Activated CD4-positive, alpha-beta memory T cell treated with anti-CD3 and anti-CD28 coated beads for 36 hours (primary cell): ENCODE measurements at regions not wholly inside any gene's neighbourhood (a gene's known extent, or its start where the extent isn't known, plus 50 kb on each side); places are given as distances from the start of the nearest gene placed in this dataset.
"Not testable (repeated sequence)": the region's sequence is repeated elsewhere in the genome, so short reads cannot be mapped to it uniquely, and the experiment has no call there.

ENCODE experiments used
- CTCF ChIA-PET: fragments of 350-600 bp; sonication (Branson Sonifier 250); formaldehyde crosslinking; loops from one replicate; lab custom pipeline; 2021; ENCODE audit warnings: antibody characterized with exemption, inconsistent platforms; lab: Charles Lee
- POLR2A ChIA-PET: fragments of 350-600 bp; sonication (Branson Sonifier 250); formaldehyde crosslinking; loops from one replicate; lab custom pipeline; 2021; ENCODE audit warnings: antibody characterized with exemption; lab: Charles Lee
- DNase-seq: peaks from one replicate; pipeline ENCODE4 v3.0.0-alpha.2; 2020
- H3K27ac Mint-ChIP-seq: one replicate; pipeline ENCODE4 v1.8.0; 2021; ENCODE audit warnings: mixed read lengths
- H3K27me3 Mint-ChIP-seq: one replicate; pipeline ENCODE4 v1.8.0; 2021; ENCODE audit warnings: mixed read lengths
- H3K36me3 Mint-ChIP-seq: one replicate; pipeline ENCODE4 v1.8.0; 2021; ENCODE audit warnings: mixed read lengths
- H3K4me1 Mint-ChIP-seq: one replicate; pipeline ENCODE4 v1.8.0; 2021; ENCODE audit warnings: low read depth, mixed read lengths
- H3K4me3 Mint-ChIP-seq: one replicate; pipeline ENCODE4 v1.8.0; 2021; ENCODE audit warnings: mild to moderate bottlenecking, mixed read lengths
- H3K9me3 Mint-ChIP-seq: one replicate; pipeline ENCODE4 v1.8.0; 2021; ENCODE audit warnings: mixed read lengths
- intact Hi-C: fragments of 100-400 bp; cut with micrococcal nuclease; formaldehyde crosslinking; loops from one replicate; pipeline ENCODE4 v1.15.1; 2023

GRCh38 chr9:30845136-30845535 lies 1539.3 kb upstream of the ACO1 start:
- DNase-seq, result no peak
- ChIA-PET POLR2A (no interaction called here), CTCF (no interaction called here)
- no peaks in the 10 kb centered on the region for H3K9me3 Mint-ChIP-seq
- intact Hi-C loops, result no loop called here
- H3K4me1 Mint-ChIP-seq, result no peaks in the 10 kb centered on the region
- peaks cover 4% of the 10 kb centered on the region for H3K27me3 Mint-ChIP-seq
- no peaks in the 10 kb centered on the region for H3K36me3 Mint-ChIP-seq
- H3K27ac Mint-ChIP-seq, result no peak overlapping the region
- no peak overlapping the region for H3K4me3 Mint-ChIP-seq

DNA sequence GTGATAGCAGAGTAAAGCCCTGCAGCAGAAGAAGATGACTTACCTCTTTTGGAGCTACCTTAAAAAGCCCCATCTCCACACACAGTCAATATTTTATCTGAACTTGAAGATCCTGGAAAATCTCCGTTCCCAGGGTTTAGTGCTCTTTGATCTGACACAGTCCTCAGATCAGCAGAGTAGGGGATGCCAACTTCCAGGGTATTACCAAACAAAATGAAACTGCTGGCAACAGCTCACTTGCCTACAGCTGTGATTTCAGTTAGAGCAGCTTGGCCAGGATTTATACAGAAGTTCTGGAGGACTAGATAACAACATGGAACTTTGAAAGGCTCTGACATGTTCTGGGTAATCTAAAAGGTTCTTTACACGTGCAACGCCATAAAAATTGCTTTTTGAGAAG lies 1537.8 kb upstream of the ACO1 start:
- H3K27me3 Mint-ChIP-seq, result peaks cover 4% of the 10 kb centered on the region
- POLR2A ChIA-PET, result no interaction called here
- intact Hi-C loops, result no loop called here

GRCh38 chr9:30851600-30851999 lies 1532.8 kb upstream of the ACO1 start:
- POLR2A ChIA-PET, result no interaction called here
- peaks cover 2% of the 10 kb centered on the region for H3K27me3 Mint-ChIP-seq
- H3K36me3 Mint-ChIP-seq, result no peaks in the 10 kb centered on the region
- no peaks in the 10 kb centered on the region for H3K9me3 Mint-ChIP-seq
- H3K4me1 Mint-ChIP-seq, result no peaks in the 10 kb centered on the region
- no peak for DNase-seq
- intact Hi-C loops, result no loop called here
- CTCF ChIA-PET, result no interaction called here
- no peak overlapping the region for H3K4me3 Mint-ChIP-seq
- no peak overlapping the region for H3K27ac Mint-ChIP-seq

More for the DNA sequence above, 1537.8 kb upstream of the ACO1 start:
- H3K4me1 Mint-ChIP-seq, result no peaks in the 10 kb centered on the region
- H3K9me3 Mint-ChIP-seq, result no peaks in the 10 kb centered on the region
- no peak for DNase-seq
- H3K36me3 Mint-ChIP-seq, result no peaks in the 10 kb centered on the region
- CTCF ChIA-PET, result no interaction called here
- no peak overlapping the region for H3K27ac Mint-ChIP-seq
- H3K4me3 Mint-ChIP-seq, result no peak overlapping the region

GRCh38 chr9:30900706-30901105 lies 1483.7 kb upstream of the ACO1 start:
- Mint-ChIP-seq H3K27me3 (no peaks in the 10 kb centered on the region), H3K4me3 (no peak overlapping the region)
- intact Hi-C loops, result no loop called here

GRCh38 chr9:30913331-30913730 lies 1471.1 kb upstream of the ACO1 start:
- no peaks in the 10 kb centered on the region for H3K9me3 Mint-ChIP-seq
- H3K27ac Mint-ChIP-seq, result no peak overlapping the region
- POLR2A ChIA-PET, result no interaction called here
- intact Hi-C loops, result no loop called here
- H3K36me3 Mint-ChIP-seq, result no peaks in the 10 kb centered on the region
- H3K4me1 Mint-ChIP-seq, result no peaks in the 10 kb centered on the region
- no peak for DNase-seq
- no peak overlapping the region for H3K4me3 Mint-ChIP-seq
- no peaks in the 10 kb centered on the region for H3K27me3 Mint-ChIP-seq
- CTCF ChIA-PET, result no interaction called here

More at GRCh38 chr9:30900706-30901105, 1483.7 kb upstream of the ACO1 start:
- H3K27ac Mint-ChIP-seq, result no peak overlapping the region
- ChIA-PET POLR2A (no interaction called here), CTCF (no interaction called here)
- DNase-seq, result no peak
- H3K36me3 Mint-ChIP-seq, result no peaks in the 10 kb centered on the region
- H3K9me3 Mint-ChIP-seq, result no peaks in the 10 kb centered on the region
- H3K4me1 Mint-ChIP-seq, result no peaks in the 10 kb centered on the region

DNA sequence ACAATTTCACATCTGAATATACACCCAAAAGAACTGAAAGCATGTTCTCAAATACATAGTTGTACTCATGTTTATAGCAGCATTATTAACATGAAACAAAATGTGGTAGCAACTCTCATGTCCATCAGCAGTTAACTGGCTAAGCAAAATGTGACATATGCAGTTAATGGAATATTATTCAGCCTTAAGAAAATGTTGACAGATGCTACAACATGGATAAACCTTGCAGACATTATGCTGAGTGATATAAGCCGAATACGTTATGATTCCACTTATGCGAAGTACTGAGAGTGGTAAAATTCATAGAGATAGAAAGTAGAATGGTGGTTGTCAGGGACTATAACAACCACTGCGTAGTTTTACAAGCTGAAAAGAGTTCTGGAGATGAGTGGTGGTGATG lies 1469.0 kb upstream of the ACO1 start:
- no peak for DNase-seq
- Mint-ChIP-seq H3K4me1 (no peaks in the 10 kb centered on the region), H3K27me3 (no peaks in the 10 kb centered on the region), H3K36me3 (no peaks in the 10 kb centered on the region), H3K4me3 (no peak overlapping the region), H3K27ac (no peak overlapping the region), H3K9me3 (no peaks in the 10 kb centered on the region)
- CTCF ChIA-PET, result no interaction called here
- intact Hi-C loops, result no loop called here
- POLR2A ChIA-PET, result no interaction called here

GRCh38 chr9:30925126-30925525 lies 1459.3 kb upstream of the ACO1 start:
- intact Hi-C loops, result no loop called here
- no peaks in the 10 kb centered on the region for H3K36me3 Mint-ChIP-seq
- CTCF ChIA-PET, result no interaction called here

DNA sequence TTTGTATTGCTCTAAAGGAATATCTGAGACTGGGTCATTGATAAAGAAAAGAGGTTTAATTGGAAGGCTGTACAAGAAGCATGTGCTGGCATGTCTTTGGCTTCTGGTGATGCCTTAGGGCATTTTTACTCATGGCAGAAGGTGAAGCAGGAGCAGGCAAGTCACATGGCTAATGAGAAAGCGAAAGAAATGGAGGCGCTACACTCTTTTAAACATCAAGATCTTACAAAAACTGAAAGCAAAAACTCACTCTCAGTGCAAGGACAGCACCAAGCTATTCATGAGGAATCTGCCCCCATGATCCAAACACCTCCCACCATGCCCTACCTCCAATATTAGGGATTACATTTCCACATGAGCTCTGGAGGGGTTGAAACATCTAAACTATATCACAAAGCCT lies 1458.8 kb upstream of the ACO1 start:
- intact Hi-C loops, result no loop called here
- DNase-seq, result no peak
- Mint-ChIP-seq H3K4me1 (no peaks in the 10 kb centered on the region), H3K9me3 (no peaks in the 10 kb centered on the region), H3K27me3 (peaks cover 2% of the 10 kb centered on the region), H3K4me3 (no peak overlapping the region), H3K36me3 (no peaks in the 10 kb centered on the region), H3K27ac (no peak overlapping the region)
- CTCF ChIA-PET, result no interaction called here
- POLR2A ChIA-PET, result no interaction called here

More at GRCh38 chr9:30925126-30925525, 1459.3 kb upstream of the ACO1 start:
- H3K27me3 Mint-ChIP-seq, result peaks cover 2% of the 10 kb centered on the region
- no peak for DNase-seq
- no peaks in the 10 kb centered on the region for H3K4me1 Mint-ChIP-seq
- POLR2A ChIA-PET, result no interaction called here
- no peaks in the 10 kb centered on the region for H3K9me3 Mint-ChIP-seq
- H3K4me3 Mint-ChIP-seq, result no peak overlapping the region
- H3K27ac Mint-ChIP-seq, result no peak overlapping the region

- H3K9me3 Mint-ChIP-seq, result no peaks in the 10 kb centered on the region
- H3K27ac Mint-ChIP-seq, result no peak overlapping the region
- peaks cover 2% of the 10 kb centered on the region for H3K27me3 Mint-ChIP-seq
- intact Hi-C loops, result no loop called here
- ChIA-PET POLR2A (no interaction called here), CTCF (no interaction called here)
- H3K36me3 Mint-ChIP-seq, result no peaks in the 10 kb centered on the region
- no peak for DNase-seq
- H3K4me1 Mint-ChIP-seq, result no peaks in the 10 kb centered on the region
- H3K4me3 Mint-ChIP-seq, result no peak overlapping the region
Measured at GRCh38 chr9:30928045-30928444, 1456.4 kb upstream of the ACO1 start.

- Mint-ChIP-seq H3K27me3 (no peaks in the 10 kb centered on the region), H3K4me3 (no peak overlapping the region), H3K9me3 (no peaks in the 10 kb centered on the region), H3K36me3 (no peaks in the 10 kb centered on the region), H3K4me1 (no peaks in the 10 kb centered on the region), H3K27ac (no peak overlapping the region)
- intact Hi-C loops, result no loop called here
- POLR2A ChIA-PET, result no interaction called here
- DNase-seq, result no peak
- CTCF ChIA-PET, result no interaction called here
Measured at GRCh38 chr9:30932226-30932625, 1452.2 kb upstream of the ACO1 start.

DNA sequence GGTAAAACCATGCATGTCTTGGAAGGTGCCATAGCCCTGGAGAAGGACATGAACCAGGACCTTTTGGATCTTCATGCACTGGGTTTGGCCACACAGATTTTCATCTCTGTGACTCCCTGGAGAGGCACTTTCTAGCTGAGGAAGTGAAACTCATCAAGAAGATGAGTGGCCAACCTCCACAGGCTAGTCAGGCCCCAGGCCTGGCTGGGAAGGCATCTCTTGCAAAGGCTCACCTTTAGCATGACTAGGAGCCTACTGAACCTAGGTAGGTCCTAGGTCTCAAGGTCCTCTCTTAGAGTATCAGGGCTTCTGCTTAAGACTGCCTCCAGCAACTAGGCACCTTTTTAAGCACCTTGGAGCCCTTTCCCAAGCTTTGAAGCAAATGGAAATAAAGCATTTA lies 1448.7 kb upstream of the ACO1 start:
- Mint-ChIP-seq H3K27me3 (no peaks in the 10 kb centered on the region), H3K9me3 (no peaks in the 10 kb centered on the region), H3K27ac (no peak overlapping the region), H3K4me3 (no peak overlapping the region), H3K4me1 (no peaks in the 10 kb centered on the region), H3K36me3 (no peaks in the 10 kb centered on the region)
- DNase-seq, result no peak
- ChIA-PET CTCF (no interaction called here), POLR2A (no interaction called here)
- intact Hi-C loops, result no loop called here

GRCh38 chr9:30937106-30937505 lies 1447.3 kb upstream of the ACO1 start:
- H3K27me3 Mint-ChIP-seq, result no peaks in the 10 kb centered on the region
- no peaks in the 10 kb centered on the region for H3K9me3 Mint-ChIP-seq
- no peaks in the 10 kb centered on the region for H3K4me1 Mint-ChIP-seq
- no peaks in the 10 kb centered on the region for H3K36me3 Mint-ChIP-seq
- intact Hi-C loops, result no loop called here
- ChIA-PET POLR2A (no interaction called here), CTCF (interaction anchor here (0.7 kb wide), 1 partner anchor 137 kb away, joined by 3 read pairs; no protein-coding TSS in a partner anchor)
- no peak overlapping the region for H3K4me3 Mint-ChIP-seq
- DNase-seq, result no peak
- no peak overlapping the region for H3K27ac Mint-ChIP-seq

DNA sequence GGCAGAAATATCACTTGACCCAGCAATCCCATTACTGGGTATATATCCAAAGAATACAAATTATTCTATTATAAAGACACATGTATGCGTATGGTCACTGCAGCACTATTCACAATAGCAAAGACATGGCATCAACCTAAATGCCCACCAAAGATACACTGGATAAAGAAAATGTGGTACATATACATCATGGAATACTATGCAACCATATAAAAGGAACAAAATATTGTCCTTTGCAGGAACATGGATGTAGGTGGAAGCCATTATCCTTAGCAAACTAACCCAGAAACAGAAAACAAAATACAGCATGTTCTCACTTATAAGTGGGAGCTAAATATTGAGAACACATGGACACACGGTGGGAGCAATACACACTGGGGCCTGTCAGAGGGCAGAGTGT lies 1441.6 kb upstream of the ACO1 start:
- H3K4me3 Mint-ChIP-seq, DNase-seq, intact Hi-C loops, H3K27me3 Mint-ChIP-seq, H3K36me3 Mint-ChIP-seq, POLR2A ChIA-PET, H3K9me3 Mint-ChIP-seq, H3K27ac Mint-ChIP-seq, H3K4me1 Mint-ChIP-seq: not testable (repeated sequence)
- CTCF ChIA-PET, result interaction anchor here (0.6 kb wide), 1 partner anchor 751 kb away, joined by 3 read pairs; no protein-coding TSS in a partner anchor
